Memory B cell (primary cell): ENCODE measurements at regions not wholly inside any gene's neighbourhood (a gene's known extent, or its start where the extent isn't known, plus 50 kb on each side); places are given as distances from the start of the nearest gene placed in this dataset.

Source experiments
- ATAC-seq: fragments of 150-1000 bp; cut with Tn5 transposase; 2 replicates; pipeline ENCODE4 v1.10.0; 2021; ENCODE audit warnings: low read depth, mild to moderate bottlenecking, moderate library complexity
- DNase-seq, 2 donors: peaks; one replicate each; pipeline ENCODE4 v3.0.0; 2022; ENCODE audit warnings: low spot score in 2 of 2
- H3K27ac Mint-ChIP-seq: one replicate; pipeline ENCODE4 v1.8.0; 2022; ENCODE audit warnings: mild to moderate bottlenecking, moderate library complexity, mixed read lengths
- H3K27me3 Mint-ChIP-seq: one replicate; pipeline ENCODE4 v1.8.0; 2022; ENCODE audit warnings: mixed read lengths
- H3K36me3 Mint-ChIP-seq: one replicate; pipeline ENCODE4 v1.8.0; 2022; ENCODE audit warnings: mild to moderate bottlenecking, mixed read lengths
- H3K4me1 Mint-ChIP-seq: one replicate; pipeline ENCODE4 v1.8.0; 2022; ENCODE audit warnings: mixed read lengths
- H3K4me3 Mint-ChIP-seq: one replicate; pipeline ENCODE4 v1.8.0; 2022; ENCODE audit warnings: mild to moderate bottlenecking, moderate library complexity, mixed read lengths
- H3K9me3 Mint-ChIP-seq: one replicate; pipeline ENCODE4 v1.8.0; 2022; ENCODE audit warnings: mixed read lengths

GRCh38 chr3:148253713-148254112, 444.0 kb upstream of the AGTR1 start:
- ATAC-seq (no peak), DNase-seq (no peak)
- no peaks in the 10 kb centered on the region for H3K4me1 Mint-ChIP-seq
- no peaks in the 10 kb centered on the region for H3K36me3 Mint-ChIP-seq
- peaks cover 1% of the 10 kb centered on the region for H3K9me3 Mint-ChIP-seq
- no peak overlapping the region for H3K27ac Mint-ChIP-seq
- H3K27me3 Mint-ChIP-seq, result peaks cover 3% of the 10 kb centered on the region
- no peak overlapping the region for H3K4me3 Mint-ChIP-seq

GRCh38 chr3:148254402-148254801, 443.3 kb upstream of the AGTR1 start:
- no peaks in the 10 kb centered on the region for H3K36me3 Mint-ChIP-seq
- no peaks in the 10 kb centered on the region for H3K4me1 Mint-ChIP-seq
- no peak overlapping the region for H3K27ac Mint-ChIP-seq
- peaks cover 1% of the 10 kb centered on the region for H3K9me3 Mint-ChIP-seq
- no peak for ATAC-seq
- DNase-seq, result no peak
- no peak overlapping the region for H3K4me3 Mint-ChIP-seq
- H3K27me3 Mint-ChIP-seq, result peaks cover 3% of the 10 kb centered on the region

- H3K9me3 Mint-ChIP-seq, result peaks cover 1% of the 10 kb centered on the region
Measured at GRCh38 chr3:148255981-148256969, 441.4 kb upstream of the AGTR1 start.

GRCh38 chr3:148262980-148263379, 434.7 kb upstream of the AGTR1 start:
- no peak overlapping the region for H3K27ac Mint-ChIP-seq
- no peak overlapping the region for H3K4me3 Mint-ChIP-seq
- peaks cover 3% of the 10 kb centered on the region for H3K9me3 Mint-ChIP-seq
- DNase-seq, result no peak
- ATAC-seq, result no peak
- H3K4me1 Mint-ChIP-seq, result no peaks in the 10 kb centered on the region
- H3K27me3 Mint-ChIP-seq, result no peaks in the 10 kb centered on the region
- H3K36me3 Mint-ChIP-seq, result no peaks in the 10 kb centered on the region

More at GRCh38 chr3:148255981-148256969, 441.4 kb upstream of the AGTR1 start:
- Mint-ChIP-seq H3K4me1 (no peaks in the 10 kb centered on the region), H3K27me3 (peaks cover 3% of the 10 kb centered on the region), H3K27ac (no peak overlapping the region), H3K4me3 (no peak overlapping the region), H3K36me3 (no peaks in the 10 kb centered on the region)
- no peak for ATAC-seq
- DNase-seq, result no peak

- H3K4me1 Mint-ChIP-seq, result no peaks in the 10 kb centered on the region
- H3K4me3 Mint-ChIP-seq, result no peak overlapping the region
- no peaks in the 10 kb centered on the region for H3K27me3 Mint-ChIP-seq
- no peak overlapping the region for H3K27ac Mint-ChIP-seq
- DNase-seq (no peak), ATAC-seq (no peak)
- no peaks in the 10 kb centered on the region for H3K36me3 Mint-ChIP-seq
- H3K9me3 Mint-ChIP-seq, result peaks cover 3% of the 10 kb centered on the region
Measured at GRCh38 chr3:148265841-148266240, 431.9 kb upstream of the AGTR1 start.

GRCh38 chr3:148266341-148266740, 431.4 kb upstream of the AGTR1 start:
- no peaks in the 10 kb centered on the region for H3K27me3 Mint-ChIP-seq
- H3K27ac Mint-ChIP-seq, result no peak overlapping the region
- peaks cover 3% of the 10 kb centered on the region for H3K9me3 Mint-ChIP-seq
- no peak overlapping the region for H3K4me3 Mint-ChIP-seq
- no peak for DNase-seq
- H3K36me3 Mint-ChIP-seq, result no peaks in the 10 kb centered on the region
- ATAC-seq, result no peak
- no peaks in the 10 kb centered on the region for H3K4me1 Mint-ChIP-seq

GRCh38 chr3:148269816-148270215, 427.9 kb upstream of the AGTR1 start:
- DNase-seq, result no peak
- no peak for ATAC-seq
- no peak overlapping the region for H3K4me3 Mint-ChIP-seq
- H3K27ac Mint-ChIP-seq, result no peak overlapping the region
- no peaks in the 10 kb centered on the region for H3K36me3 Mint-ChIP-seq
- H3K9me3 Mint-ChIP-seq, result peaks cover 3% of the 10 kb centered on the region
- no peaks in the 10 kb centered on the region for H3K4me1 Mint-ChIP-seq
- no peaks in the 10 kb centered on the region for H3K27me3 Mint-ChIP-seq

GRCh38 chr3:148280623-148281242, 417.0 kb upstream of the AGTR1 start:
- Mint-ChIP-seq H3K9me3 (no peaks in the 10 kb centered on the region), H3K36me3 (no peaks in the 10 kb centered on the region), H3K27me3 (no peaks in the 10 kb centered on the region), H3K4me3 (no peak overlapping the region), H3K4me1 (no peaks in the 10 kb centered on the region), H3K27ac (no peak overlapping the region)
- DNase-seq, result no peak
- no peak for ATAC-seq

- H3K36me3 Mint-ChIP-seq, result no peaks in the 10 kb centered on the region
- H3K9me3 Mint-ChIP-seq, result no peaks in the 10 kb centered on the region
- no peak overlapping the region for H3K27ac Mint-ChIP-seq
- no peaks in the 10 kb centered on the region for H3K27me3 Mint-ChIP-seq
- no peak overlapping the region for H3K4me3 Mint-ChIP-seq
- DNase-seq (no peak), ATAC-seq (no peak)
- no peaks in the 10 kb centered on the region for H3K4me1 Mint-ChIP-seq
Measured at GRCh38 chr3:148289159-148289558, 408.5 kb upstream of the AGTR1 start.

GRCh38 chr3:148297013-148297412, 400.7 kb upstream of the AGTR1 start:
- Mint-ChIP-seq H3K9me3 (no peaks in the 10 kb centered on the region), H3K27ac (no peak overlapping the region), H3K36me3 (no peaks in the 10 kb centered on the region), H3K4me1 (peaks cover 11% of the 10 kb centered on the region), H3K27me3 (no peaks in the 10 kb centered on the region), H3K4me3 (no peak overlapping the region)
- ATAC-seq, result no peak
- DNase-seq, result no peak

GRCh38 chr3:148307443-148307843, 390.3 kb upstream of the AGTR1 start:
- H3K27ac Mint-ChIP-seq, result no peak overlapping the region
- H3K9me3 Mint-ChIP-seq, result no peaks in the 10 kb centered on the region
- no peaks in the 10 kb centered on the region for H3K27me3 Mint-ChIP-seq
- DNase-seq (no peak), ATAC-seq (no peak)
- H3K4me1 Mint-ChIP-seq, result no peaks in the 10 kb centered on the region
- no peak overlapping the region for H3K4me3 Mint-ChIP-seq
- H3K36me3 Mint-ChIP-seq, result no peaks in the 10 kb centered on the region

- no peak overlapping the region for H3K27ac Mint-ChIP-seq
- H3K36me3 Mint-ChIP-seq, result no peaks in the 10 kb centered on the region
- DNase-seq (peak in 1 of 2 donors; percentile 6), ATAC-seq (no peak)
- H3K4me3 Mint-ChIP-seq, result no peak overlapping the region
- no peaks in the 10 kb centered on the region for H3K4me1 Mint-ChIP-seq
- H3K9me3 Mint-ChIP-seq, result no peaks in the 10 kb centered on the region
- no peaks in the 10 kb centered on the region for H3K27me3 Mint-ChIP-seq
Measured at GRCh38 chr3:148309390-148310035, 388.2 kb upstream of the AGTR1 start.

GRCh38 chr3:148315756-148316155, 381.9 kb upstream of the AGTR1 start:
- no peaks in the 10 kb centered on the region for H3K36me3 Mint-ChIP-seq
- no peak overlapping the region for H3K4me3 Mint-ChIP-seq
- H3K27me3 Mint-ChIP-seq, result no peaks in the 10 kb centered on the region
- H3K9me3 Mint-ChIP-seq, result no peaks in the 10 kb centered on the region
- no peak overlapping the region for H3K27ac Mint-ChIP-seq
- no peak for DNase-seq
- peaks cover 6% of the 10 kb centered on the region for H3K4me1 Mint-ChIP-seq
- no peak for ATAC-seq

- no peak overlapping the region for H3K4me3 Mint-ChIP-seq
- ATAC-seq (no peak), DNase-seq (no peak)
- H3K36me3 Mint-ChIP-seq, result no peaks in the 10 kb centered on the region
- no peaks in the 10 kb centered on the region for H3K9me3 Mint-ChIP-seq
- H3K4me1 Mint-ChIP-seq, result peaks cover 6% of the 10 kb centered on the region
- H3K27me3 Mint-ChIP-seq, result no peaks in the 10 kb centered on the region
- no peak overlapping the region for H3K27ac Mint-ChIP-seq
Measured at GRCh38 chr3:148318240-148318639, 379.5 kb upstream of the AGTR1 start.
